GM18505 (cell line): ENCODE measurements at regions not wholly inside any gene's neighbourhood (a gene's known extent, or its start where the extent isn't known, plus 50 kb on each side); places are given as distances from the start of the nearest gene placed in this dataset.

Experiments
- ATAC-seq: cut with Tn5 transposase; IDR thresholded peaks from one replicate; pipeline ENCODE4 v1.9.1; 2021; ENCODE audit not compliant: unreplicated experiment
- POLR2A ChIP-seq: IDR thresholded peaks from 4 replicates; pipeline ENCODE4 v1.6.1; 2011; ENCODE audit warnings: borderline replicate concordance; ENCODE audit not compliant: insufficient read depth, insufficient read length; ENCODE audit errors: extremely low read depth

GRCh38 chr15:59885832-59886231, 118.3 kb upstream of the FOXB1 start:
- TF ChIP-seq POLR2A = no peak
- ATAC-seq = no peak

GRCh38 chr15:59879506-59880265, 124.4 kb upstream of the FOXB1 start:
- no peak for TF ChIP-seq POLR2A
- ATAC-seq = no peak

- no peak for ATAC-seq
- no peak for TF ChIP-seq POLR2A
Measured at GRCh38 chr15:59876140-59876539, 128.0 kb upstream of the FOXB1 start.

- ATAC-seq = no peak
- no peak for TF ChIP-seq POLR2A
Measured at GRCh38 chr15:59873644-59874272, 130.4 kb upstream of the FOXB1 start.

GRCh38 chr15:59867086-59867855, 136.8 kb upstream of the FOXB1 start:
- no peak for TF ChIP-seq POLR2A
- no peak for ATAC-seq

- no peak for ATAC-seq
- TF ChIP-seq POLR2A = no peak
Measured at GRCh38 chr15:59866642-59867041, 137.5 kb upstream of the FOXB1 start.

- ATAC-seq = no peak
- TF ChIP-seq POLR2A = no peak
Measured at GRCh38 chr15:59862191-59863155, 141.6 kb upstream of the FOXB1 start.

- TF ChIP-seq POLR2A = no peak
Measured at GRCh38 chr15:59847968-59848367, 156.1 kb upstream of the FOXB1 start.

GRCh38 chr15:59845942-59846499, 156.9 kb upstream of the BNIP2 start:
- TF ChIP-seq POLR2A = no peak
- ATAC-seq = no peak

More at GRCh38 chr15:59847968-59848367, 156.1 kb upstream of the FOXB1 start:
- ATAC-seq = no peak

GRCh38 chr15:59843609-59844008, 154.5 kb upstream of the BNIP2 start:
- no peak for TF ChIP-seq POLR2A
- no peak for ATAC-seq

- ATAC-seq = no peak
- no peak for TF ChIP-seq POLR2A
Measured at GRCh38 chr15:59841036-59841435, 151.9 kb upstream of the BNIP2 start.

- ATAC-seq = no peak
- no peak for TF ChIP-seq POLR2A
Measured at GRCh38 chr15:59839906-59840305, 150.8 kb upstream of the BNIP2 start.
